Aorta (tissue), 5 donors: ENCODE measurements at regions not wholly inside any gene's neighbourhood (a gene's known extent, or its start where the extent isn't known, plus 50 kb on each side); places are given as distances from the start of the nearest gene placed in this dataset.

Source experiments
- ATAC-seq: fragments of 200-7000 bp; cut with Tn5 transposase; one replicate; pipeline ENCODE4 v1.9.1; 2022; ENCODE audit warnings: moderate library complexity; ENCODE audit not compliant: low FRiP score
- DNase-seq, 2 donors: peaks; one replicate each; pipeline ENCODE4 v3.0.0-alpha.2; 2020
- H3K27ac ChIP-seq, 2 donors: one replicate each; pipeline ENCODE4 v1.5.1; 2013; ENCODE audit warnings: low read length in 2 of 2, mild to moderate bottlenecking in 2 of 2, moderate library complexity in 2 of 2, control low read depth in 1 of 2, inconsistent platforms in 1 of 2, low read depth in 1 of 2
- H3K27me3 ChIP-seq, 2 donors: one replicate each; pipeline ENCODE4 v1.6.1; 2013; ENCODE audit warnings: control low read depth in 1 of 2, low read length in 1 of 2, mild to moderate bottlenecking in 1 of 2, moderate library complexity in 1 of 2; ENCODE audit not compliant: insufficient read depth in 2 of 2, control insufficient read depth in 1 of 2
- H3K36me3 ChIP-seq, 2 donors: one replicate each; pipeline ENCODE4 v1.6.1; 2013; ENCODE audit warnings: control low read depth in 1 of 2, low read length in 1 of 2, mild to moderate bottlenecking in 1 of 2; ENCODE audit not compliant: insufficient read depth in 2 of 2, control insufficient read depth in 1 of 2
- H3K4me1 ChIP-seq, 2 donors: one replicate each; pipeline ENCODE4 v1.6.1; 2013; ENCODE audit warnings: low read length in 2 of 2, control low read depth in 1 of 2, mild to moderate bottlenecking in 1 of 2, moderate library complexity in 1 of 2; ENCODE audit not compliant: insufficient read depth in 2 of 2, control insufficient read depth in 1 of 2
- H3K4me3 ChIP-seq, 2 donors: one replicate each; pipeline ENCODE4 v1.5.1; 2013; ENCODE audit warnings: low read length in 2 of 2, control low read depth in 1 of 2, mild to moderate bottlenecking in 1 of 2
- H3K9me3 ChIP-seq: one replicate; pipeline ENCODE4 v1.6.1; 2013; ENCODE audit warnings: mild to moderate bottlenecking, low read length; ENCODE audit not compliant: control insufficient read depth
- WGBS, 2 donors: extraction: QIAGEN DNeasy Blood & Tissue Kit; methylation state at CpG; one replicate each; pipeline ENCODE4 v1.1.7; 2013; 5-methylcytosine and 5-hydroxymethylcytosine counted together
- intact Hi-C, 2 donors: fragments of 100-400 bp; cut with DNase I; formaldehyde crosslinking; loops; one replicate each; pipeline versions ENCODE4 v1.14.2 to v1.15.0; 2022
- donor health status: healthy with polysubstance abuse.
- donor health status: Bipolar disorder and iron deficiency.
- donor health status: DM: no; HTN: no; CAD: no.
- donor health status: DM: no; HTN: no; CAD: no.
- donor health status: DM: yes; HTN: yes; CAD: no.

- Histone ChIP-seq H3K9me3 (no peaks in the 10 kb centered on the region), H3K27me3 (no peaks in the 10 kb centered on the region)
- WGBS, 2 donors, result 6 to 14% methylated on average over 9 of the region's 9 CpGs
Measured at GRCh38 chrX:20529301-20529700, 262.6 kb upstream of the RPS6KA3 start.

GRCh38 chrX:20527558-20528011, 260.9 kb upstream of the RPS6KA3 start:
- Histone ChIP-seq H3K9me3 (no peaks in the 10 kb centered on the region), H3K4me1 (no peaks in the 10 kb centered on the region), H3K36me3 (no peaks in the 10 kb centered on the region), H3K27me3 (no peaks in the 10 kb centered on the region), H3K4me3 (no peak overlapping the region), H3K27ac (no peak overlapping the region)
- DNase-seq (no peak), ATAC-seq (no peak)
- WGBS, 2 donors, result 7 to 10% methylated on average over 3 of the region's 3 CpGs
- intact Hi-C loops, result loop anchor here (5.0 kb wide), 2 partner anchors 955 to 1220 kb away; no protein-coding TSS in a partner anchor

More at GRCh38 chrX:20529301-20529700, 262.6 kb upstream of the RPS6KA3 start:
- DNase-seq (no peak), ATAC-seq (no peak)
- Histone ChIP-seq H3K4me1 (peaks cover 0 to 5% of the 10 kb centered on the region in 2 donors), H3K4me3 (no peak overlapping the region), H3K36me3 (no peaks in the 10 kb centered on the region), H3K27ac (no peak overlapping the region)
- intact Hi-C loops, result loop anchor here (5.0 kb wide), 2 partner anchors 953 to 1218 kb away; no protein-coding TSS in a partner anchor

- 69 to 71% methylated on average over 4 of the region's 4 CpGs for WGBS, 2 donors
- H3K27me3 ChIP-seq, result no peaks in the 10 kb centered on the region
- intact Hi-C loops, result loop anchor here (5.0 kb wide), 2 partner anchors 955 to 1220 kb away; no protein-coding TSS in a partner anchor
- no peaks in the 10 kb centered on the region for H3K36me3 ChIP-seq
- DNase-seq (no peak), ATAC-seq (no peak)
- no peaks in the 10 kb centered on the region for H3K9me3 ChIP-seq
- H3K27ac ChIP-seq, result no peak overlapping the region
- H3K4me1 ChIP-seq, result no peaks in the 10 kb centered on the region
- no peak overlapping the region for H3K4me3 ChIP-seq
Measured at GRCh38 chrX:20527041-20527440, 260.3 kb upstream of the RPS6KA3 start.

- WGBS, 2 donors, result 46 to 74% methylated on average over 5 of the region's 5 CpGs
- no peak for ATAC-seq
Measured at GRCh38 chrX:20523626-20524312, 257.1 kb upstream of the RPS6KA3 start.

GRCh38 chrX:20522420-20522819, 255.7 kb upstream of the RPS6KA3 start:
- H3K4me3 ChIP-seq, result no peak overlapping the region
- H3K27ac ChIP-seq, result no peak overlapping the region
- no peak for ATAC-seq
- no peaks in the 10 kb centered on the region for H3K27me3 ChIP-seq
- H3K4me1 ChIP-seq, result no peaks in the 10 kb centered on the region
- no peak for DNase-seq
- intact Hi-C loops, result no loop called here
- WGBS, 2 donors, result 38 to 39% methylated on average over 3 of the region's 3 CpGs
- H3K36me3 ChIP-seq, result no peaks in the 10 kb centered on the region
- H3K9me3 ChIP-seq, result no peaks in the 10 kb centered on the region

More at GRCh38 chrX:20523626-20524312, 257.1 kb upstream of the RPS6KA3 start:
- H3K9me3 ChIP-seq, result no peaks in the 10 kb centered on the region
- no peak overlapping the region for H3K4me3 ChIP-seq
- intact Hi-C loops, result no loop called here
- no peaks in the 10 kb centered on the region for H3K4me1 ChIP-seq
- no peaks in the 10 kb centered on the region for H3K27me3 ChIP-seq
- no peaks in the 10 kb centered on the region for H3K36me3 ChIP-seq
- H3K27ac ChIP-seq, result no peak overlapping the region
- DNase-seq, result no peak

- Histone ChIP-seq H3K4me3 (no peak overlapping the region), H3K27ac (no peak overlapping the region), H3K36me3 (no peaks in the 10 kb centered on the region), H3K4me1 (no peaks in the 10 kb centered on the region), H3K27me3 (no peaks in the 10 kb centered on the region), H3K9me3 (no peaks in the 10 kb centered on the region)
- no peak for DNase-seq
- intact Hi-C loops, result no loop called here
- no peak for ATAC-seq
- WGBS, 2 donors, result 38 to 43% methylated on average over 4 of the region's 4 CpGs
Measured at GRCh38 chrX:20521222-20521621, 254.5 kb upstream of the RPS6KA3 start.

- intact Hi-C loops, result no loop called here
- Histone ChIP-seq H3K4me1 (no peaks in the 10 kb centered on the region), H3K27ac (no peak overlapping the region), H3K4me3 (no peak overlapping the region), H3K36me3 (no peaks in the 10 kb centered on the region), H3K9me3 (no peaks in the 10 kb centered on the region), H3K27me3 (no peaks in the 10 kb centered on the region)
- 51 to 60% methylated on average over 5 of the region's 5 CpGs for WGBS, 2 donors
- ATAC-seq (no peak), DNase-seq (no peak)
Measured at GRCh38 chrX:20519826-20520225, 253.1 kb upstream of the RPS6KA3 start.

GRCh38 chrX:20519146-20519545, 252.4 kb upstream of the RPS6KA3 start:
- no peaks in the 10 kb centered on the region for H3K9me3 ChIP-seq
- no peak overlapping the region for H3K27ac ChIP-seq
- WGBS, 2 donors, result 59 to 83% methylated on average over 5 of the region's 5 CpGs
- H3K36me3 ChIP-seq, result no peaks in the 10 kb centered on the region
- H3K4me1 ChIP-seq, result no peaks in the 10 kb centered on the region
- intact Hi-C loops, result no loop called here
- no peak for DNase-seq
- H3K27me3 ChIP-seq, result no peaks in the 10 kb centered on the region
- H3K4me3 ChIP-seq, result no peak overlapping the region
- no peak for ATAC-seq

GRCh38 chrX:20517565-20517964, 250.9 kb upstream of the RPS6KA3 start:
- 48 to 84% methylated on average over 1 of the region's 1 CpG for WGBS, 2 donors
- Histone ChIP-seq H3K4me3 (no peak overlapping the region), H3K9me3 (no peaks in the 10 kb centered on the region), H3K4me1 (no peaks in the 10 kb centered on the region), H3K27me3 (no peaks in the 10 kb centered on the region), H3K27ac (no peak overlapping the region), H3K36me3 (no peaks in the 10 kb centered on the region)
- intact Hi-C loops, result no loop called here
- DNase-seq, result no peak
- no peak for ATAC-seq
